Sigmoid colon (tissue), 6 donors: ENCODE measurements at regions not wholly inside any gene's neighbourhood (a gene's known extent, or its start where the extent isn't known, plus 50 kb on each side); places are given as distances from the start of the nearest gene placed in this dataset.

Source experiments
- DNase-seq: peaks from one replicate; pipeline ENCODE4 v3.0.0-alpha.2; 2019
- H3K27ac ChIP-seq, 4 donors: fragments of 200-600 bp; sonication (generic); one replicate each; pipeline ENCODE4 v1.5.1; 2016 to 2019; ENCODE audit warnings: mild to moderate bottlenecking in 1 of 4
- H3K27me3 ChIP-seq, 3 donors: fragments of 200-600 bp; sonication (generic); one replicate each; pipeline ENCODE4 v1.5.1; 2019; ENCODE audit warnings: mild to moderate bottlenecking in 1 of 3
- H3K36me3 ChIP-seq, 4 donors: fragments of 200-600 bp; sonication (generic); one replicate each; pipeline ENCODE4 v1.5.1; 2016 to 2019
- H3K4me1 ChIP-seq, 4 donors: fragments of 200-600 bp; sonication (generic); one replicate each; pipeline ENCODE4 v1.5.1; 2017 to 2019
- H3K4me3 ChIP-seq, 4 donors: fragments of 200-600 bp; sonication (generic); one replicate each; pipeline ENCODE4 v1.5.1; 2017 to 2019; ENCODE audit warnings: mild to moderate bottlenecking in 2 of 4, moderate library complexity in 1 of 4
- H3K9me3 ChIP-seq, 4 donors: fragments of 200-600 bp in 3 of 4; sonication (generic) in 3 of 4; one replicate each; pipeline versions ENCODE4 v1.5.1 to v1.6.1; 2013 to 2019
- EP300 ChIP-seq, 4 donors: sonication (generic); formaldehyde crosslinking; IDR thresholded peaks; one replicate each; pipeline ENCODE4 v1.6.1; 2017; ENCODE audit warnings: antibody characterized with exemption in 4 of 4
- POLR2A ChIP-seq, 2 donors: fragments of 450-650 bp; IDR thresholded peaks; one replicate each; pipeline ENCODE4 v1.6.1; 2016; ENCODE audit warnings: antibody characterized with exemption in 2 of 2, mild to moderate bottlenecking in 2 of 2, moderate library complexity in 2 of 2
- POLR2AphosphoS5 ChIP-seq, 4 donors: sonication (generic); formaldehyde crosslinking; IDR thresholded peaks; one replicate each; pipeline ENCODE4 v1.6.1; 2017; ENCODE audit warnings: antibody characterized with exemption in 4 of 4
- WGBS, 2 donors: extraction: QIAGEN DNeasy Blood & Tissue Kit; methylation state at CpG; one replicate each; pipeline ENCODE4 v1.1.7; 2013; 5-methylcytosine and 5-hydroxymethylcytosine counted together
- intact Hi-C: fragments of 100-400 bp; cut with DNase I; formaldehyde crosslinking; loops from one replicate; pipeline ENCODE4 v1.15.1; 2023
- TF ChIP-seq, protein P1 (sequence below), 4 experiments: fragments of 450-650 bp in 3 of 4; fragments of 200-600 bp in 1 of 4; IDR thresholded peaks; one replicate each; pipeline ENCODE4 v1.5.1; 2016 to 2019; ENCODE audit warnings: antibody characterized with exemption in 4 of 4, mild to moderate bottlenecking in 3 of 4, moderate library complexity in 2 of 4
- donor health status: healthy with polysubstance abuse.
- donor health status: healthy.

DNA sequence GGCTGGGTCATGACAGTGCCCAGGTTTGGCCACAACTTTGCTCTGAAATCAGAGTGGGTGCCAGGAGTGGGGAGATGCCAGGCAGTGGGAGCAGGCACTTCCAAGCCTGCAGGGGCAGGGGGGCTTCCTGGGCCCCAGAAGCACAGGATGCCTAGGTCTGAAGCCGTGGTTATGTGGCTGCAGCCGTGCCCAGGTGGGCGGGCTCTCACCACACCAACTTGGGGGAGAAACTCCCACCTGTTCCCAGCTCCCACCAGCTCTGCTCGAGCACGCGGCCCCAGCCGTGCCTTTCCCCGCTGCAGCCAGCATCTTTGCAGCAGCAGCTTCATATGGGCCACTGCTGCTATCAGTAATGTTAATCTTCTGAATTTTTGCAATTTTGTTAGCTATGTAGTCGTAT lies 331.4 kb downstream of the USP25 start:
- Histone ChIP-seq H3K4me3 (no peak overlapping the region), H3K27me3 (no peaks in the 10 kb centered on the region), H3K4me1 (no peaks in the 10 kb centered on the region), H3K9me3 (peaks cover 0 to 2% (median 0%) of the 10 kb centered on the region in 4 donors), H3K36me3 (no peaks in the 10 kb centered on the region), H3K27ac (no peak overlapping the region)
- TF ChIP-seq EP300 (IDR thresholded peaks at IDR 0.05) (no peak), POLR2AphosphoS5 (IDR thresholded peaks at IDR 0.05) (no peak), POLR2A (IDR thresholded peaks at IDR 0.05) (no peak)
- TF ChIP-seq, protein P1, sequence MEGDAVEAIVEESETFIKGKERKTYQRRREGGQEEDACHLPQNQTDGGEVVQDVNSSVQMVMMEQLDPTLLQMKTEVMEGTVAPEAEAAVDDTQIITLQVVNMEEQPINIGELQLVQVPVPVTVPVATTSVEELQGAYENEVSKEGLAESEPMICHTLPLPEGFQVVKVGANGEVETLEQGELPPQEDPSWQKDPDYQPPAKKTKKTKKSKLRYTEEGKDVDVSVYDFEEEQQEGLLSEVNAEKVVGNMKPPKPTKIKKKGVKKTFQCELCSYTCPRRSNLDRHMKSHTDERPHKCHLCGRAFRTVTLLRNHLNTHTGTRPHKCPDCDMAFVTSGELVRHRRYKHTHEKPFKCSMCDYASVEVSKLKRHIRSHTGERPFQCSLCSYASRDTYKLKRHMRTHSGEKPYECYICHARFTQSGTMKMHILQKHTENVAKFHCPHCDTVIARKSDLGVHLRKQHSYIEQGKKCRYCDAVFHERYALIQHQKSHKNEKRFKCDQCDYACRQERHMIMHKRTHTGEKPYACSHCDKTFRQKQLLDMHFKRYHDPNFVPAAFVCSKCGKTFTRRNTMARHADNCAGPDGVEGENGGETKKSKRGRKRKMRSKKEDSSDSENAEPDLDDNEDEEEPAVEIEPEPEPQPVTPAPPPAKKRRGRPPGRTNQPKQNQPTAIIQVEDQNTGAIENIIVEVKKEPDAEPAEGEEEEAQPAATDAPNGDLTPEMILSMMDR (IDR thresholded peaks at IDR 0.05), result no peak
- WGBS, 2 donors, result 90 to 93% methylated on average over 9 of the region's 9 CpGs
- intact Hi-C loops, result no loop called here
- DNase-seq, result no peak

DNA sequence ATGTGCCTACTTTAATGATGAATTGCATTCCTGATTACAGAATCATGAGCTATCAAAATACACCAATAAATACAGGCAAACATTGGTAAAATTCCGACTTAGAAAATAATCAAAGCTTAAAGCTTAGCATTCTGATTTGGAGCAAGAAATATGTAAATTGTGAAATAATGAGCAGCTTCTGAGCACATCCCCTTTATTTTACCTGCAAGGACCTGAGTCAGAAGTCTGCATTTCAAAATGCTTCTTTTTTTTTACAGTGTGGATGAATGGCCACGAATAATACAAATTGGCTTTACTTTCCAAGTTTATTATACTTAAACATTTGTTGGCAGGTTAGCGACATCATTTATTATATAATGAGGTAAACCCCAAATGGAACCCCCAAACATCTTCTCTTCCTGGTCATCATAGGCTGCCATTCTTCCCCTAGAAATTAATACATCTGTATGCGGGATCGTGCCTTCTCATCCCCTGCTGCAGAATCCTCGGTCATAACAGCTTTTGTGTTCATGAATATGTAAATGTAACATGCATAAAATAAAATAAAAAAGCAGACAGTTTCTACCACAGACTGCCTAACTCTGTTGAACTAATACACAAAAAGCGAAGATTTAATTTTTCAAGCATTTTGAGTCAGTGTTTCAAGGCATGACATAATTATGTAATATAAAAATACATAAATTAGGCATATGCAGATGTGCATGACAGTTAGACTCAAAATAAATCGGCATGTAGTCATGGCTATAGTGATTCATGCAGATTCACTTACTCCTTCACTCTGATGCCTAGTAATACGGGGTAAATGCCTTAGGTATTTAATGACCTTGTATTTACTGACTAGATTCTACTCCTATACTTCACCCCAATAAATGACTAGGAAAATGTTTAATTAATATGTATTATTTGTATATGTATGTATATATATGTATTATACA lies 339.7 kb downstream of the USP25 start:
- peaks cover 0 to 18% (median 9%) of the 10 kb centered on the region in 4 donors for H3K4me1 ChIP-seq
- no peak overlapping the region for H3K4me3 ChIP-seq
- TF ChIP-seq POLR2A (IDR thresholded peaks at IDR 0.05) (no peak), POLR2AphosphoS5 (IDR thresholded peaks at IDR 0.05) (no peak), EP300 (IDR thresholded peaks at IDR 0.05) (no peak)
- TF ChIP-seq, protein P1 (IDR thresholded peaks at IDR 0.05), result no peak
- intact Hi-C loops, result no loop called here
- DNase-seq, result no peak
- H3K27ac ChIP-seq, result no peak overlapping the region
- H3K9me3 ChIP-seq, result no peaks in the 10 kb centered on the region
- no peaks in the 10 kb centered on the region for H3K36me3 ChIP-seq
- WGBS, 2 donors, result 76 to 87% methylated on average over 9 of the region's 9 CpGs
- no peaks in the 10 kb centered on the region for H3K27me3 ChIP-seq

DNA sequence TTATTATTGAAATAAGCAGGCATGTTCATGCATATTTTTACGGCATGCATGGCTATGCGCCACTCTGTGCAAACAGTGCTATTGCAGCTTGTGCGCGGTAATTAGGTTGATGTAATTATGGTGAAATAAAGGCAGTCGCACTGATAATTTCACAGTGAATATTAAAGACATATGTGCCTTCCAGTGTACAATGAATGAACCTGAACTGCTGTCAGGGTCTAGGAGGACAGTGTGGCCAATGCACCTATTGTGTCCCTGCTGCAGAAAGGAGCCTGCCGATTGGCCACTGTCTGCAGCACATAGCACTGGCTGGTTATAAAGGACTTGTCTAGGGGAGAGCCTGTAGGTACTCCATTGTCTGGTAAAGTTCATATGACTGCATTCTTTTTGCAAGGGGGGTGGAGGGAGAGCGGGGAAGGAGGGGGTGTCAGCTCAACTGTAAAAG lies 340.4 kb downstream of the USP25 start:
- H3K36me3 ChIP-seq, result no peaks in the 10 kb centered on the region
- H3K27ac ChIP-seq, result peak overlapping the region in 1 of 4 donors; percentile 25
- WGBS, 2 donors, result 44 to 83% methylated on average over 7 of the region's 7 CpGs
- DNase-seq, result no peak
- TF ChIP-seq, protein P1 (IDR thresholded peaks at IDR 0.05), result no peak
- TF ChIP-seq POLR2AphosphoS5 (IDR thresholded peaks at IDR 0.05) (no peak), EP300 (IDR thresholded peaks at IDR 0.05) (no peak)
- peak overlapping the region in 3 of 4 donors; percentile 34 to 41 (median 39) for H3K4me3 ChIP-seq
- intact Hi-C loops, result no loop called here
- H3K4me1 ChIP-seq, result peaks cover 0 to 18% (median 9%) of the 10 kb centered on the region in 4 donors
- H3K27me3 ChIP-seq, result no peaks in the 10 kb centered on the region
- H3K9me3 ChIP-seq, result no peaks in the 10 kb centered on the region

DNA sequence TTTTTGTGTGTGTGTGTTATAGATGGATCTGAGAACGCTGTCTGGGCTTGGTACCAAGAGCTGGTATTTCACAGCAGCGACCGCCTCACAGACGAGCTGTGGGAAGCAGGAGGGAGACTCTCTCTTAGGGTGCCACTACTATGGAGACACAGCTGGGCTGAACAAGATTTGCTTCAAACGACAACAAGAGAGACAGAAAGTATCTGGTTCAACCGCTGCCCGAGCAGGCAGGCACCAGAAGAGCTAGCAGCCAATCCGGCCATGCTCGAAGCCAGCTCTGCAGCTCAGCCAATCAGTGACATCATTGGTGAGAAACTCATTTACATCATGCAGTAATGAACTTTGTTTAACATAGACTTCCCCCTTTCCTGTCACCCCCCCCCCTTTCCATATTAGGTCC lies 341.3 kb downstream of the USP25 start:
- peak; percentile 63 for DNase-seq
- WGBS, 2 donors, result 77% methylated on average over 9 of the region's 9 CpGs
- peak overlapping the region; percentile 18 to 41 (median 36) for H3K4me3 ChIP-seq

More for the DNA sequence above, 341.3 kb downstream of the USP25 start:
- no peaks in the 10 kb centered on the region for H3K27me3 ChIP-seq
- H3K9me3 ChIP-seq, result no peaks in the 10 kb centered on the region
- peak overlapping the region in 1 of 4 donors; percentile 25 for H3K27ac ChIP-seq
- no peak for TF ChIP-seq POLR2AphosphoS5 (IDR thresholded peaks at IDR 0.05)
- TF ChIP-seq, protein P1 (IDR thresholded peaks at IDR 0.05), result no peak
- intact Hi-C loops, result no loop called here
- H3K36me3 ChIP-seq, result no peaks in the 10 kb centered on the region
- H3K4me1 ChIP-seq, result peaks cover 0 to 18% (median 9%) of the 10 kb centered on the region in 4 donors
